ENCODE measurements at regions not wholly inside any gene's neighbourhood (a gene's known extent, or its start where the extent isn't known, plus 50 kb on each side); places are given as distances from the start of the nearest gene placed in this dataset.

DNA sequence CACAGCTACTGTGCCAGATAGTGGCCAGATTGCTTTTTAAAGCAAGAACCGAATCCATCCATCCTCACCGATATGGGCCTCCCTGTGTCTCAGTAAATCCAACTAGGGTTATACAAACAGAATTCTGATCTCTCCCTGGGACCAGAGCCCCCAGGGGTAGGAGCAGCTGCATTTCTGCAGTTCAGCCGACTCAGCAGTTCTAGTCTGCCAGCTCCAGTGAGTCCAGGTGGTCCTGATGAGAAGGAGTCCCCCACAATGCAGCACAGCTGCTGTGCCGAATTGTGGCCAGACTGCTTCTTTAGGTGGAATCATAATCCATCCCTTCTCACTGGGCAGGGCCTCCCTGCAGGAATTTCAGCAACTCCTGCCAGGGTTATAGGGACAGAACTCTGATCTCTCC, 532.9 kb downstream of the ACTRT1 start:
- intact Hi-C loops (cut with DNase I; ENCODE audit: low total_unique reads): no loop called here
- DNase-seq (ENCODE audit: low spot score in 2 of 2): no peak

DNA sequence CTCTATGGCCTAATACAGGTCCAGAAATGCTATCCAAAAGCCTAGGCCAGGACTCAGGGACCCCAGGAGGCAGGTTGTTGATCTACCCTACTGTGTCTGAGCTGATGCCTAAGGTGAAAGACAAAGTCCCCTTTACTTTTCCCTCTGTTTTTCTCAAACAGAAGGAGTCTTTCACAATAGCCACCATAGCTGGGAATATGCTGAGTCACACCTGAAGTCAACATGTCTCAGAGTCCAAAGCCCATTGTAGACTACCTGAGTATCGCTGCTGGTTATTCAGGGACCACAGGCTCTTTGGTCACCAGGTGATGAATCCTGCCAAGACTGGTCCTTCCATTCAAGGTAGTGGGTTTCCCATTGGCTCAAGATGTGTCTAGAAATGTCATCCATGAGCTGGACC, 562.2 kb downstream of the ACTRT1 start:
- peaks cover 14 to 19% of the 10 kb centered on the region in 2 donors for H3K9me3 ChIP-seq
- intact Hi-C loops (cut with DNase I; ENCODE audit: low total_unique reads): no loop called here

More for the DNA sequence above, 532.9 kb downstream of the ACTRT1 start:
- Histone ChIP-seq H3K9me3 (peaks cover 6 to 20% of the 10 kb centered on the region in 2 donors), H3K4me1 (no peaks in the 10 kb centered on the region), H3K4me3 (no peak overlapping the region), H3K27ac (no peak overlapping the region), H3K36me3 (no peaks in the 10 kb centered on the region), H3K27me3 (peaks cover 0 to 7% of the 10 kb centered on the region in 2 donors)
- TF ChIP-seq POLR2AphosphoS5 (IDR thresholded peaks at IDR 0.05) (no peak), CTCF (IDR thresholded peaks at IDR 0.05) (no peak), POLR2A (IDR thresholded peaks at IDR 0.05) (no peak)

DNA sequence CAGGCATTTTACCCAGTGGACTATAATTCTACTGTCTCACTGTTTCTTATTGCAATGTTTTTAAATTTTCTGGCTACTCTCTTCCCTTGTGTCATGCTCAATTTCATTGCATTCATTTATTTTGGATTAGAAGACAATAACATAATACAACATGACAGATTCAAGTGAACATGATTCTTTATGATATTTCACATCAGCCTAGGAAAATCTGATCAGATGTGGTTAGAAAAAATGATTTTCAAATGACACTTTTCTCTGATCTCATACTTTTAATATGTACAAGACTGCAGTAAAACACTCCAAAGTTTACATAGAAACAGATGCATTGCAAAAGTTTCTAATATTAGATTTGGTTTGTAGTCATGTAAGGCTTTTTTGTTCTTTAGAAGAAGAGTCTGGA, 586.0 kb downstream of the ACTRT1 start:
- H3K9me3 ChIP-seq: no peaks in the 10 kb centered on the region
- intact Hi-C loops (cut with DNase I; ENCODE audit: low total_unique reads): no loop called here
- no peaks in the 10 kb centered on the region for H3K4me1 ChIP-seq
- H3K36me3 ChIP-seq: no peaks in the 10 kb centered on the region
- no peak overlapping the region for H3K4me3 ChIP-seq
- no peaks in the 10 kb centered on the region for H3K27me3 ChIP-seq
- no peak overlapping the region for H3K27ac ChIP-seq
- DNase-seq (ENCODE audit: low spot score in 2 of 2): no peak
- TF ChIP-seq CTCF (IDR thresholded peaks at IDR 0.05): no peak
- no peak for TF ChIP-seq POLR2AphosphoS5 (IDR thresholded peaks at IDR 0.05)
- TF ChIP-seq POLR2A (IDR thresholded peaks at IDR 0.05): no peak

More for the DNA sequence above, 562.2 kb downstream of the ACTRT1 start:
- Histone ChIP-seq H3K27ac (no peak overlapping the region), H3K4me3 (no peak overlapping the region), H3K27me3 (no peaks in the 10 kb centered on the region), H3K4me1 (no peaks in the 10 kb centered on the region), H3K36me3 (no peaks in the 10 kb centered on the region)
- DNase-seq (ENCODE audit: low spot score in 2 of 2): no peak
- TF ChIP-seq POLR2AphosphoS5 (IDR thresholded peaks at IDR 0.05) (no peak), CTCF (IDR thresholded peaks at IDR 0.05) (no peak), POLR2A (IDR thresholded peaks at IDR 0.05) (no peak)

- Histone ChIP-seq H3K9me3 (no peaks in the 10 kb centered on the region), H3K27me3 (no peaks in the 10 kb centered on the region), H3K27ac (no peak overlapping the region), H3K4me3 (no peak overlapping the region), H3K4me1 (no peaks in the 10 kb centered on the region), H3K36me3 (no peaks in the 10 kb centered on the region)
- intact Hi-C loops (cut with DNase I; ENCODE audit: low total_unique reads): no loop called here
- no peak for DNase-seq (ENCODE audit: low spot score in 2 of 2)
- TF ChIP-seq POLR2AphosphoS5 (IDR thresholded peaks at IDR 0.05): no peak
- TF ChIP-seq POLR2A (IDR thresholded peaks at IDR 0.05): no peak
- TF ChIP-seq CTCF (IDR thresholded peaks at IDR 0.05): no peak
Measured at GRCh38 chrX:127459790-127460189, 592.4 kb downstream of the ACTRT1 start.

DNA sequence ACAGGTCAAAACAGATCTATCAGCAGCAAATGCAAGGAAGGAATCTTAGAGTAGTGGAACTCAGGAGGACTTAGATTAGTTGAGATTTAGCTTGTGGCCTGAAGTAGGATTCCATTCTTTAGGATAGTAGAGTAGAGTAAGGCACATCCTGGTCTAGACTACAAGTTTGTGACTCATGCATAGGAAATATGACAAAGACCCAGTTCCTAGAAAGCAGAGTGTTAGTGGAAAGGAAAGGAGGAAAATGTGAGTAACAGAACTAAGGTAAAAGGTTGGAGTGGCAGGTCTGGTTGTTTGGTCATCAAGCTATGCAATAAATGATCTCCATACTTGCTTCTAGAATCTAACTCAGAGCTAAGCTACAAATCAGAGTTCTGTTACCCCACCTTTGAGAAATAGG, 595.0 kb downstream of the ACTRT1 start:
- Histone ChIP-seq H3K9me3 (no peaks in the 10 kb centered on the region), H3K4me3 (no peak overlapping the region), H3K27me3 (no peaks in the 10 kb centered on the region), H3K36me3 (no peaks in the 10 kb centered on the region), H3K27ac (no peak overlapping the region), H3K4me1 (no peaks in the 10 kb centered on the region)
- no peak for DNase-seq (ENCODE audit: low spot score in 2 of 2)
- no peak for TF ChIP-seq POLR2A (IDR thresholded peaks at IDR 0.05)
- TF ChIP-seq POLR2AphosphoS5 (IDR thresholded peaks at IDR 0.05): no peak
- intact Hi-C loops (cut with DNase I; ENCODE audit: low total_unique reads): no loop called here

DNA sequence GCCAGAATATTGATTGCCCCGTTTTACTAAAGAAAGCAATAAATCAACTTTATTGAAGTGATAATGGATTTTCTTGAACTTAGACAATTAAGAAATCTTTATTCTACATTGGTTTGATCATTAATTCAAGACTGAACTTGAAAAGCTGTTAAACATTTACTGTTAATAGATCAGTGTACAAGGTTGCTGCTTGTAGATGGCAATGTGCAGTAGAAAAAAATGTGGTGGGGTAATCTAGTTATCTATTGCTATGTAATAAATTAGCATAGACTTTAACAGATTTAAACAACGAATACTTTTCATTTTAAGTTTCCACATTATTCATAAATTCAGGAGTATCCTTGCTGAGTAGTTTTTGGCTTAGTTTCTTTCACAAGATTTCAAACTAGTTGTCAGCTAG, 612.5 kb downstream of the ACTRT1 start:
- no peak for DNase-seq (ENCODE audit: low spot score in 2 of 2)
- Histone ChIP-seq H3K27ac (no peak overlapping the region), H3K9me3 (no peaks in the 10 kb centered on the region), H3K36me3 (no peaks in the 10 kb centered on the region), H3K4me1 (no peaks in the 10 kb centered on the region), H3K27me3 (peaks cover 0 to 12% of the 10 kb centered on the region in 2 donors), H3K4me3 (no peak overlapping the region)
- intact Hi-C loops (cut with DNase I; ENCODE audit: low total_unique reads): no loop called here
- TF ChIP-seq POLR2A (IDR thresholded peaks at IDR 0.05): no peak
- no peak for TF ChIP-seq CTCF (IDR thresholded peaks at IDR 0.05)
- no peak for TF ChIP-seq POLR2AphosphoS5 (IDR thresholded peaks at IDR 0.05)
